HG03342 (cell line): ENCODE measurements at regions not wholly inside any gene's neighbourhood (a gene's known extent, or its start where the extent isn't known, plus 50 kb on each side); places are given as distances from the start of the nearest gene placed in this dataset.

ENCODE experiments used
- ATAC-seq: cut with Tn5 transposase; IDR thresholded peaks from one replicate; pipeline ENCODE4 v1.9.1; 2021; ENCODE audit warnings: mild to moderate bottlenecking, moderate library complexity; ENCODE audit not compliant: unreplicated experiment

DNA sequence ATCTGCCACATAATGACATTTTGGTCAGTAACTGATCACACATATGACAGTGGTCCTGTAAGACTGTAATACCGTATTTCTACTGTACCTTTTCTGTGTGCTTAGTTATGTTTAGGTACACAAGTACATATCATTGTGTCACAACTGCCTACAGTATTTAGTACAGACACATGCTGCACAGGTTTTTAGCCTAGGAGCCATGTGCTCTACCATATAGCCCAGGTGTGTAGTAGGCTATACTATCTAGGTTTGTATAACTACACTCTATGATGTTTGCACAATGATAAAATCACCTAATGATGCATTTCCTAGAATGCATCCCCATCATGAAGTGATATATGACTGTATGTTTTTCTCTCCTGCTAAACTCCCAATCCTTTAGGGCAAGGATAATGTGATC, 61.2 kb upstream of the MIR17HG start:
- no peak for ATAC-seq

GRCh38 chr13:91291078-91291477, 56.4 kb upstream of the MIR17HG start:
- no peak for ATAC-seq

GRCh38 chr13:91292630-91293221, 54.8 kb upstream of the MIR17HG start:
- ATAC-seq: no peak

DNA sequence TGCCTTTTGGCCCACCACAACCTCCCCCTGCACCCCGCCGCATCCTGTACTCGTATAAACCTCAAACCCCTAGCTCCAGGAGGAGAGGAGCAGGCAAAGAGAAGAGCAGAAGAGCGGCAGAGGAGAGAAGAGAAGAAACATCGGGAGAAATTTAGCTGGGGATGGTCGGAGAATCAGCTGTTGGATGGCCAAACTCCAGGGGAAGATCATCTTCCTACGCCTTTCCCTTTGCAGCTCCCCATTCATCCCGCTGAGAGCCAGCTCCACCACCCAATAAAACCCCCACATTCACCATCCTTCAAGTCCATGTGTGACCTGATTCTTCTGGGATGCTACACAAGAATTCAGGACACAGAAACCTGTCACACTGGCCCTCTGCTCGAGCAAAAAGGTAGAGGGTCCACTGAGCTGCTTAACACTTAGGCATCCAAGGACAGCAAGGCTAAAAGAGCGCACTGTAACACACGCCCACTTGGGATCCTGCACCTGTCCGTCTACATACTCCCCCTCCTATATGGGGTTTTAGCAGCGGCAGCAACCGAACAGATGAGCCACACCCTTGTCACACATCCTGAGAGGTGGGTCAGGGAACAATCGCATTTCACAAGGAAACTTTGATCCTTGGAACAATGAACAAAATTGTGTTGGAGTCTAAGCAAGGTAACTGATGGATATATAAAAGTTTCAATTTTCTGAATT, 51.6 kb upstream of the MIR17HG start:
- no peak for ATAC-seq

DNA sequence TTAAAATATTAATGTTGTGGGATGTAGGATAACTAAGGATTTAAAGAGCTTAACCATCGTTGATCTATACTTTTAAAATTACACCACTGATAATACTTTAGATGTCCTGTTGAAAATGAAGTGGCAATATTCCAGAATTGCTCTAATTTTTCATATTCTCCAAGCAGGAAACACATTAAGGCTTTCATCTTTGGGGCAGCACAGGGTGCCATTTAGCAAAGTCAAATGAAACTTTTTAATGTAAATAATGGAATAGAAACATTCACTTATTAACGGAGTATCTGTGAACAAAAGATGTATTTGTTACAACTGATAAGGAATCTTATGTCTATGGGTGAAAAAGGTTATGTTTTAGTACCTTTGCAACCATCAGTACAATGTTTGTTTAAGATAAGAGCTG, 50.0 kb upstream of the MIR17HG start:
- ATAC-seq: no peak
